IPS-20b (cell line): ENCODE measurements at regions not wholly inside any gene's neighbourhood (a gene's known extent, or its start where the extent isn't known, plus 50 kb on each side); places are given as distances from the start of the nearest gene placed in this dataset.

Experiments used
- H3K27ac ChIP-seq: one replicate; pipeline ENCODE4 v1.5.1; 2013; ENCODE audit warnings: low read length
- H3K27me3 ChIP-seq: 2 replicates; pipeline ENCODE4 v1.6.1; 2013; ENCODE audit warnings: mild to moderate bottlenecking, low read length, inconsistent platforms; ENCODE audit not compliant: insufficient read depth
- H3K36me3 ChIP-seq: 2 replicates; pipeline ENCODE4 v1.6.1; 2013; ENCODE audit warnings: low read depth, mild to moderate bottlenecking, inconsistent platforms, low read length, moderate library complexity; ENCODE audit not compliant: insufficient read depth
- H3K4me1 ChIP-seq: 2 replicates; pipeline ENCODE4 v1.6.1; 2013; ENCODE audit warnings: mild to moderate bottlenecking, control low read depth, inconsistent platforms, low read length, moderate library complexity; ENCODE audit not compliant: insufficient read depth
- H3K4me3 ChIP-seq: 2 replicates; pipeline ENCODE4 v1.5.1; 2013; ENCODE audit warnings: mild to moderate bottlenecking, low read length, inconsistent platforms
- H3K9ac ChIP-seq: 2 replicates; pipeline ENCODE4 v1.6.1; 2013; ENCODE audit warnings: low read depth, mild to moderate bottlenecking, inconsistent platforms, low read length, moderate library complexity
- H3K9me3 ChIP-seq: 2 replicates; pipeline ENCODE4 v1.6.1; 2013; ENCODE audit warnings: mild to moderate bottlenecking, low read depth, low read length, inconsistent platforms; ENCODE audit not compliant: insufficient read depth

- Histone ChIP-seq H3K4me1 (peaks cover 7% of the 10 kb centered on the region; the same call in 1 of the 2 replicates), H3K27me3 (no peaks in the 10 kb centered on the region), H3K36me3 (no peaks in the 10 kb centered on the region), H3K9me3 (no peaks in the 10 kb centered on the region), H3K9ac (no peak overlapping the region), H3K4me3 (no peak overlapping the region), H3K27ac (no peak overlapping the region)
Observed at GRCh38 chr22:27627444-27627833, 174.1 kb downstream of the MN1 start.

DNA sequence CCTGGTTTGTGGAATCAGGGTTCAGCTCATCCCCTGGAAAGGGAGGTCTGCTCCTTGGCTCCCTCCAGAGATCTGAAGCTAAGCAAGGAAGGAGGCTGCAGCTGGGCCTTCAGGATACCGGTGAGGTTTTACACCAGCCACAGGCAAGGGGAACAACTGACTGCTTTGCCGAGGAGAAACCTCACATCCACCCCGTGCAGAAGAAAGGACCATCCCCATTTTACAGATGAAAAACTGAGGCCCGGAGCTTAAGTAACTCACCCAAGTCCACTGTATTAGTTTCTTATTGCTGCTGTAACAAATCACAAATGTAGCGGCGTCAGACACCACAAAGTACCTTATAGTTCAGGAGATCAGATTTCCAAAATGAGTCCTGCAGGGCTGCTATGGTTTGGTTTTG lies 173.7 kb downstream of the MN1 start:
- Histone ChIP-seq H3K36me3 (no peaks in the 10 kb centered on the region), H3K27me3 (no peaks in the 10 kb centered on the region), H3K9ac (no peak overlapping the region), H3K4me1 (peaks cover 7% of the 10 kb centered on the region; the same call in 1 of the 2 replicates), H3K4me3 (no peak overlapping the region), H3K27ac (no peak overlapping the region), H3K9me3 (no peaks in the 10 kb centered on the region)

DNA sequence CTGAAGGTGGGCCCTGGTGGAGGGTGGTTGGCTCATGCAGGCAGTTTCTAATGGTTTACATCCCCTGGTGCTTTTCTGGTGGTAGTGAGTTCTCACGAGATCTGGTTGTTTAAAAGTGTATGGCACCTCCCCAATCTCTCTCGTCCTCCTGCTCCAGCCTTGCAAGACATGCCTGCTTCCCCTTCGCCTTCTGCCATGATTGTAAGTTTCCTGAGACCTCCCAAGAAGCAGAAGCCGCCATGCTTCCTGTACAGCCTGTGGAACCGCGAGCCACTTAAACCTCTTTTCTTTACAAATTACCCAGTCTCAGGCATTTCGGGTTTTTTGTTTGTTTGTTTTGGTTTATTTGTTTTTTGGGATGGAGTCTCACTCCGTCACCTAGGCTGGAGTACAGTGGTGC lies 173.2 kb downstream of the MN1 start:
- H3K27me3 ChIP-seq = no peaks in the 10 kb centered on the region
- no peak overlapping the region for H3K27ac ChIP-seq
- no peaks in the 10 kb centered on the region for H3K9me3 ChIP-seq
- H3K9ac ChIP-seq = no peak overlapping the region
- no peaks in the 10 kb centered on the region for H3K36me3 ChIP-seq
- no peak overlapping the region for H3K4me3 ChIP-seq
- H3K4me1 ChIP-seq = peaks cover 7% of the 10 kb centered on the region; the same call in 1 of the 2 replicates

GRCh38 chr22:27628891-27629631 lies 172.5 kb downstream of the MN1 start:
- no peak overlapping the region for H3K27ac ChIP-seq
- H3K9ac ChIP-seq = no peak overlapping the region
- H3K9me3 ChIP-seq = no peaks in the 10 kb centered on the region
- peaks cover 7% of the 10 kb centered on the region; the same call in 1 of the 2 replicates for H3K4me1 ChIP-seq
- no peaks in the 10 kb centered on the region for H3K36me3 ChIP-seq
- H3K27me3 ChIP-seq = no peaks in the 10 kb centered on the region
- H3K4me3 ChIP-seq = no peak overlapping the region

DNA sequence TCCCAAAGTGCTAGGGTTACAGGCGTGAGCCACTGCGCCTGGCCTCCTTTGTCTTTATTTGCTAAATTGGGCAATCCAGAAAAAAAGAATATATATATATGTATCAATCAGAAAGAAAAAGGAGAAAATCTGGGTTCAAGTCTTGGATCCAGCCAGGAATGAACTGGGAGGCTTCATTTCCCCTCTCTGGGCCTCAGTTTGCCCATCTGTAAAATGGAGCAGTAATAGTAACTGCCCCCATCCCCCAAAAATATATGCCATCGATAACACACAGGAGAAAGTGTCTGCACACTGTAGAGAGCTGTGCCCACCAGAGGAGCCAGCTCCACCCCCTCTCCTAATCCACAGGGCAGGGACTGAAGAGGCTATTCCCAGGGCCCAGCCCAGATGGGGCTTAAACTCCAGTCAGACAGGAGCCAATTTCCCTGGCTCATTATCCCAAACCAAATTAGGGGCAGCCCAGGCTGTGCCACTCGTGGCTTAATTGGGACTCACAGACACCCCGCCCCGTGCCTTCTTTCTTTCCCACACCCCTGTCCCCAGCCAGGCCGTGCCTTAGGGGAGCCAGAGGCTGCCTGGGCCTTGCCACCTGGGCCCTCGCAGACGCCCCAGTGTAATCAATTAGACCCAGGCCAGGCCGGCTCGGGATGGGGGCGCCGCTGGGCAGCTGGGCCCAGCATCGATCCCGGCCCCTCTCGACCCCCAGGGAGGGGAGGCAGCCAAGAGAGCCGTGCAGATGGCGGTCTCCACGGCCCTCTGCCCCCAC lies 171.5 kb downstream of the MN1 start:
- Histone ChIP-seq H3K4me3 (no peak overlapping the region; the same call in 1 of the 2 replicates), H3K27ac (no peak overlapping the region), H3K36me3 (no peaks in the 10 kb centered on the region), H3K4me1 (peaks cover 7% of the 10 kb centered on the region; the same call in 1 of the 2 replicates), H3K9me3 (no peaks in the 10 kb centered on the region), H3K27me3 (no peaks in the 10 kb centered on the region), H3K9ac (no peak overlapping the region)

GRCh38 chr22:27630754-27631153 lies 170.8 kb downstream of the MN1 start:
- H3K9ac ChIP-seq = peak overlapping the region; percentile 29; the same call in 1 of the 2 replicates
- H3K9me3 ChIP-seq = no peaks in the 10 kb centered on the region
- H3K27ac ChIP-seq = peak overlapping the region; percentile 68
- H3K36me3 ChIP-seq = no peaks in the 10 kb centered on the region
- H3K27me3 ChIP-seq = no peaks in the 10 kb centered on the region
- H3K4me3 ChIP-seq = peak overlapping the region; percentile 30; the same call in 1 of the 2 replicates
- H3K4me1 ChIP-seq = peaks cover 7% of the 10 kb centered on the region; the same call in 1 of the 2 replicates

DNA sequence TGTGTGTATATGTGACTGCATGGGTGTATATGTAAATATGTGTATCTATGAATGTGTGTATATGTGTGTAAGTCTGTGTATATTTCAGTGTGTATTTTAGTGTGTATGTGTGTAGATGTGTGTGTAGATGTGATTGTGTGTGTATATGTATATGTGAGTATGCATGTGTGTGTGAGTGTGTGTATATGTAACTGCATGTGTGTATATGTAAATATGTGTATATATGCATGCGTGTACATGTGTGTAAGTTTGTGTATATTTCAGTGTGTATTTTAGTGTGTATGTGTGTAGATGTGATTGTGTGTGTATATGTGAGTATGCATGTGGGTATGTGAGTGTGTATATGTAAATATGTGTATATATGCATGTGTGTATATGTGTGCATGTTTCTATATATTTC lies 169.9 kb downstream of the MN1 start:
- Histone ChIP-seq H3K27me3 (no peaks in the 10 kb centered on the region), H3K4me1 (peaks cover 7% of the 10 kb centered on the region; the same call in 1 of the 2 replicates), H3K9ac (no peak overlapping the region), H3K9me3 (no peaks in the 10 kb centered on the region), H3K36me3 (no peaks in the 10 kb centered on the region), H3K4me3 (no peak overlapping the region), H3K27ac (no peak overlapping the region)

- Histone ChIP-seq H3K27ac (no peak overlapping the region), H3K4me3 (no peak overlapping the region), H3K4me1 (peaks cover 5% of the 10 kb centered on the region; the same call in 1 of the 2 replicates), H3K36me3 (no peaks in the 10 kb centered on the region), H3K9ac (no peak overlapping the region), H3K27me3 (no peaks in the 10 kb centered on the region), H3K9me3 (no peaks in the 10 kb centered on the region)
Observed at GRCh38 chr22:27632451-27633295, 168.9 kb downstream of the MN1 start.

DNA sequence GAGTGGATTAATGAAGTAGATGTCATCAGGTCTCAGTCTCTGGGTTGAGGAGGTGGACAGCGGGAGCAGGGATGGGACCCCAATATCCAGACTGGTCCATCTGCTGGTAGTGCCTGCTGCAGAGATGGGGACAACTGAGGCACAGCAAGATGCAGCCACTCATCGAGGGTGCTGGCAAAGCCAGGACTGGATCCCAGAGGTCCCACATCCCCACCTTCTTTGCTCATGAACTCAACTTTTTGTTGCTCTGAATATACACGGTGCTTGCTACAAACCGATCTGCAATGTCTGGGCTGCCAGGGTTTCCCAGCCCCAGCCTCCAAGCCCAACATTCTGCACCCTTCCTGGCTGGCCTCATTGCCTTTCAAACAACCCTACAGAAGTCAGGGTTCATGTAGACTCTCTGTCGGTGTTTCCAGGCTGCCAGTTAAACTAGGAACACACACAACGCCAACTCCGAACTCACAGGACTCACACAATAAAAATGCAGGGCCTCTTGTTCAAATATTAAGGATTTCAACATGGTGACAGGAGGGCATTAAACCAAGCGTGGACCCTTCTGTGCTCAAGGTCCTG lies 168.2 kb downstream of the MN1 start:
- Histone ChIP-seq H3K4me1 (peaks cover 11% of the 10 kb centered on the region; the same call in 1 of the 2 replicates), H3K36me3 (no peaks in the 10 kb centered on the region), H3K4me3 (no peak overlapping the region), H3K9me3 (no peaks in the 10 kb centered on the region), H3K27me3 (no peaks in the 10 kb centered on the region), H3K9ac (no peak overlapping the region), H3K27ac (no peak overlapping the region)

DNA sequence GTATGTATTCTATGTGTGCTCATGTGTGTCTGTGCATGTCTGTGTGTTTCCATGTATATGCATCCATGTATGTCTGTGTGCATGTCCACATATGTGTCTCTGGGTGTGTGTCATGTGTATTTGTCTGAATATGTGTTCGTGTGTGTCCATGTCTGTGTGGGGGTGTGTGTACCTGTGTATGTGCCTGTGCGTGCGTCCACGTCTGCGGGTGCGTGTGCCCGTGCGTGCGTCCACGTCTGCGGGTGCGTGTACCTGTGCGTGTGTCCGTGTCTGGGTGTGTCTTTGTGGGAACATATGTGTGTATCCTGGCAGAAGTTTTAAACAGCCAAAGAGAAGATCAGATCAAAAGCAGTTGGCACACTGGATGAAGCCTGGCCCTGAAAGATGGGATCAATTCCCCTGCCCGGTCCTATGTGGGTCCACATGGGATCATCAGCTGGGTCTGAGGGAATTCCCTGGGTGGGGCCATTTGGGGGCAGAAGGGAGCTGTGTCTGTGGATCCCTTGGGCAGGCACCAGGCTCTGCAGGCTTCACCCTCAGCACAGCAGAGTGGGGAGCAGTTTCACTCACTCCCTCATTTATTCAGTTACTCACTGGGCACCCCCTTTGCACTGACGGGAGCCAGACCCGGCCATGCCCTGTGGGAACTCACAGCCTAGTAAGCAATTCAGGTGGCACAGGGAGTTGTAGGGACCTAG lies 167.4 kb downstream of the MN1 start:
- H3K36me3 ChIP-seq = no peaks in the 10 kb centered on the region
- no peaks in the 10 kb centered on the region for H3K27me3 ChIP-seq
- peaks cover 12% of the 10 kb centered on the region; the same call in 1 of the 2 replicates for H3K4me1 ChIP-seq
- no peak overlapping the region for H3K4me3 ChIP-seq
- H3K9ac ChIP-seq = no peak overlapping the region
- H3K9me3 ChIP-seq = no peaks in the 10 kb centered on the region
- no peak overlapping the region for H3K27ac ChIP-seq
